ENCODE measurements at regions not wholly inside any gene's neighbourhood (a gene's known extent, or its start where the extent isn't known, plus 50 kb on each side); places are given as distances from the start of the nearest gene placed in this dataset.
A peak's percentile ranks its signal among the peaks of the same experiment; 100 is the strongest.
"Not testable (repeated sequence)": the region's sequence is repeated elsewhere in the genome, so short reads cannot be mapped to it uniquely, and the experiment has no call there.

- DNase-seq (ENCODE audit: low spot score); FAIRE-seq: not testable (repeated sequence)
Measured at GRCh38 chr3:159756279-159757207, 232.1 kb upstream of the IL12A start.

GRCh38 chr3:159757341-159758060 lies 231.1 kb upstream of the IL12A start:
- FAIRE-seq, result no peak
- no peak for DNase-seq (ENCODE audit: low spot score)

- no peak for FAIRE-seq
Measured at GRCh38 chr3:159760046-159760445, 228.6 kb upstream of the IL12A start.

GRCh38 chr3:159761369-159761768 lies 227.3 kb upstream of the IL12A start:
- FAIRE-seq (no peak), DNase-seq (ENCODE audit: low spot score) (peak; percentile 33)

More at GRCh38 chr3:159760046-159760445, 228.6 kb upstream of the IL12A start:
- no peak for DNase-seq (ENCODE audit: low spot score)

GRCh38 chr3:159761848-159762635 lies 226.6 kb upstream of the IL12A start:
- DNase-seq (ENCODE audit: low spot score), result peak; percentile 59
- no peak for FAIRE-seq

GRCh38 chr3:159763011-159763601 lies 225.5 kb upstream of the IL12A start:
- DNase-seq (ENCODE audit: low spot score) (peak; percentile 43), FAIRE-seq (peak; percentile 76)

GRCh38 chr3:159763602-159764489 lies 224.8 kb upstream of the IL12A start:
- DNase-seq (ENCODE audit: low spot score), result peak; percentile 85
- no peak for FAIRE-seq

- DNase-seq (ENCODE audit: low spot score), result no peak
Measured at GRCh38 chr3:159764490-159765029, 224.1 kb upstream of the IL12A start.

GRCh38 chr3:159765030-159765859 lies 223.4 kb upstream of the IL12A start:
- FAIRE-seq, result no peak
- peak; percentile 79 for DNase-seq (ENCODE audit: low spot score)

More at GRCh38 chr3:159764490-159765029, 224.1 kb upstream of the IL12A start:
- no peak for FAIRE-seq

- no peak for FAIRE-seq
Measured at GRCh38 chr3:159765860-159766294, 222.8 kb upstream of the IL12A start.

GRCh38 chr3:159766563-159767185 lies 222.0 kb upstream of the IL12A start:
- DNase-seq (ENCODE audit: low spot score), result peak; percentile 39
- FAIRE-seq, result no peak

More at GRCh38 chr3:159765860-159766294, 222.8 kb upstream of the IL12A start:
- DNase-seq (ENCODE audit: low spot score), result no peak

- DNase-seq (ENCODE audit: low spot score) (no peak), FAIRE-seq (no peak)
Measured at GRCh38 chr3:159770998-159771397, 217.6 kb upstream of the IL12A start.

- FAIRE-seq (no peak), DNase-seq (ENCODE audit: low spot score) (no peak)
Measured at GRCh38 chr3:159771865-159772611, 216.6 kb upstream of the IL12A start.

GRCh38 chr3:159773706-159774105 lies 214.9 kb upstream of the IL12A start:
- FAIRE-seq, result no peak
- DNase-seq (ENCODE audit: low spot score), result no peak

- DNase-seq (ENCODE audit: low spot score) (no peak), FAIRE-seq (no peak)
Measured at GRCh38 chr3:159775372-159775961, 213.2 kb upstream of the IL12A start.

- FAIRE-seq (no peak), DNase-seq (ENCODE audit: low spot score) (no peak)
Measured at GRCh38 chr3:159776779-159777178, 211.9 kb upstream of the IL12A start.

- no peak for DNase-seq (ENCODE audit: low spot score)
- no peak for FAIRE-seq
Measured at GRCh38 chr3:159779883-159780282, 208.8 kb upstream of the IL12A start.
